ES-I3 (cell line): ENCODE measurements at regions not wholly inside any gene's neighbourhood (a gene's known extent, or its start where the extent isn't known, plus 50 kb on each side); places are given as distances from the start of the nearest gene placed in this dataset.
"Not testable (repeated sequence)": the region's sequence is repeated elsewhere in the genome, so short reads cannot be mapped to it uniquely, and the experiment has no call there.

Experiments
- H3K36me3 ChIP-seq: 2 replicates; pipeline ENCODE4 v1.6.1; 2013; ENCODE audit warnings: mild to moderate bottlenecking, low read length, control low read depth, moderate library complexity; ENCODE audit not compliant: insufficient read depth
- H3K4me1 ChIP-seq: 2 replicates; pipeline ENCODE4 v1.6.1; 2013; ENCODE audit warnings: mild to moderate bottlenecking, control low read depth, low read length; ENCODE audit not compliant: insufficient read depth
- H3K9ac ChIP-seq: 2 replicates; pipeline ENCODE4 v1.6.1; 2013; ENCODE audit warnings: low read depth, mild to moderate bottlenecking, low read length, moderate library complexity
- H3K9me3 ChIP-seq: 2 replicates; pipeline ENCODE4 v1.6.1; 2013; ENCODE audit warnings: mild to moderate bottlenecking, low read length, moderate library complexity; ENCODE audit not compliant: control insufficient read depth, insufficient read depth

DNA sequence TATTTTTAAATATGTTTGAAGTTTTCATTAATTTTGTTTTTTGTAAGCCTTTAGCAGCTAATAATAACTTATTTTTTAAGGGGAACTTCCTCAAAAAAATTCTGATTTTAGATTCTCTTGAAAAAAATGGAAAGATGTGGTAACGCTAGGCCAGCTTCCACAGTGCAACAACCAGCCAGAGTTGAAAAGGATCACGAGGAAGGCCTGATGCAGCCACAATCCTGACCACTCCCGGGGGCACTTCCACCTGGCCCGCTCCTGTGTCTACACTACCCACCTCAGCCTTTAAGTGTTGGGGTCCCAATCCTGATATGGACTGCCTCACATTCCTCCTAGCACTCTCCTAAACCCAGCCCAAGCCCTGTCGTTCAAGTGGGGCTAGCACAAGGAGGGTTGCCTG, 101.1 kb downstream of the TMEM17 start:
- Histone ChIP-seq H3K4me1 (peaks cover 4% of the 10 kb centered on the region; the same call in 1 of the 2 replicates), H3K9ac (no peak overlapping the region), H3K36me3 (no peaks in the 10 kb centered on the region), H3K9me3 (no peaks in the 10 kb centered on the region)

DNA sequence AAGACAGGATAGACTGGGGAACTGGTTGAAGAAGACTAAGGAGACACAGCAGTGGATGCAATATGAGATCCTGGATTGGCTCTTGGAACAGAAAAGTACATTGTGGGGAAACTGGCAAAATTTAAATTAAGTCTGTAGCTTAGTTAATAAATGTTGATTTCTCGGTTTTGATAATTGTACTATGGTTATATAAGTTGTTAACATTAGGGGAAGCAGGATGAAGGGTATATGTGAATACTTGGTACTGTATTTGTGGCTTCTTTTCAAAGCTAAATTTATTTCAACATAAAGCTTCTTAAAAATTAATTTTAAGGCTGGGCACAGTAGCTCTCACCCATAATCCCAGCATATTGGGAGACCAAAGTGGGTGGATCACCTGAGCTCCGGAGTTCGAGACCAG, 103.8 kb downstream of the TMEM17 start:
- Histone ChIP-seq H3K9ac (no peak overlapping the region), H3K36me3 (no peaks in the 10 kb centered on the region), H3K4me1 (peaks cover 4% of the 10 kb centered on the region; the same call in 1 of the 2 replicates), H3K9me3 (no peaks in the 10 kb centered on the region)

GRCh38 chr2:62398356-62398755, 107.6 kb downstream of the TMEM17 start:
- no peaks in the 10 kb centered on the region for H3K4me1 ChIP-seq

GRCh38 chr2:62396880-62397279, 109.1 kb downstream of the TMEM17 start:
- H3K9me3 ChIP-seq: no peaks in the 10 kb centered on the region
- no peaks in the 10 kb centered on the region for H3K4me1 ChIP-seq
- H3K36me3 ChIP-seq: no peaks in the 10 kb centered on the region
- H3K9ac ChIP-seq: no peak overlapping the region

More at GRCh38 chr2:62398356-62398755, 107.6 kb downstream of the TMEM17 start:
- Histone ChIP-seq H3K36me3 (no peaks in the 10 kb centered on the region), H3K9me3 (no peaks in the 10 kb centered on the region), H3K9ac (no peak overlapping the region)

GRCh38 chr2:62393293-62393692, 112.7 kb downstream of the TMEM17 start:
- H3K36me3 ChIP-seq: no peaks in the 10 kb centered on the region
- H3K9me3 ChIP-seq: no peaks in the 10 kb centered on the region
- no peak overlapping the region for H3K9ac ChIP-seq

DNA sequence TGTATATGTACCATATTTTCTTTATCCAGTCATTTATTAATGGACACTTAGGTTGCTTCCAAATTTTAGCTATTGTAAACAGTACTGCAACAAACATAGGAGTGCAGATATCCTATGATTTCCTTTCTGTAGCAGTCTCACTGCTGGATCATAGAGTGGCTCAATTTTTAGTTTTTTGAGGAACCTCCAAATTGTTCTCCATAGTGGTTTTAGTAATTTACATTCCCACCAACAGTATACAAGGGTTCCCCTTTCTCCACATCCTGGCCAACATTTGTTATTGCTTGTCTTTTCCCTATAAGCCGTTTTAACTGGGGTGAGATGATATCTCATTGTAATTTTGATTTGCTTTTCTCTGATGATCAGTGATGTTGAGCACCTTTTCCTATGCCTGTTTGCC, 114.3 kb downstream of the TMEM17 start:
- no peaks in the 10 kb centered on the region for H3K36me3 ChIP-seq
- H3K9ac ChIP-seq: no peak overlapping the region
- H3K4me1 ChIP-seq: no peaks in the 10 kb centered on the region
- no peaks in the 10 kb centered on the region; the same call in 1 of the 2 replicates for H3K9me3 ChIP-seq

More at GRCh38 chr2:62393293-62393692, 112.7 kb downstream of the TMEM17 start:
- H3K4me1 ChIP-seq: no peaks in the 10 kb centered on the region

- not testable (repeated sequence) for H3K4me1 ChIP-seq, H3K9me3 ChIP-seq, H3K9ac ChIP-seq
Observed at GRCh38 chr2:62386378-62386777, 119.6 kb downstream of the TMEM17 start.

GRCh38 chr2:62383846-62384245, 122.1 kb downstream of the TMEM17 start:
- Histone ChIP-seq H3K9ac (no peak overlapping the region), H3K4me1 (peaks cover 12% of the 10 kb centered on the region), H3K36me3 (no peaks in the 10 kb centered on the region), H3K9me3 (peaks cover 6% of the 10 kb centered on the region)

More at GRCh38 chr2:62386378-62386777, 119.6 kb downstream of the TMEM17 start:
- not testable (repeated sequence) for H3K36me3 ChIP-seq

DNA sequence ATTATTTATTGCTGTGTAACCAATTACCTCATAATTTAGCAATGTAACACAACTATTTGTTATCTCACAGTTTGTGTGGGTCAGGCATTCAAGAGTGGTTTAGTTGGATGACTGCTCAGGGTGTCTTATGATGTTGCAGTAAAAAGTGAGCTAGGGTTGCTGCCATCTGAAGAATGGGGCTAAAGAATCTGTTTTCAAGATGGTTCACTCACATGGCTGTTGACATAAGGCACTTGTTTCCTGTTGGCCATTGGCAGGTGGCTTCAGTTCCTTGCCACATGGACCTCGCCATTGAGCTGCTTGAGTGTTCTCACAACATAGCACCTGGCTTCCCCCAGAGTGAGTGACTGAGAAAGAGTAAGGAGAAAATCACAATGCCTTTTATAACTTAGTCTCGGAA, 123.2 kb downstream of the TMEM17 start:
- no peak overlapping the region for H3K9ac ChIP-seq

GRCh38 chr2:62382122-62382521, 123.9 kb downstream of the TMEM17 start:
- H3K9me3 ChIP-seq: peaks cover 6% of the 10 kb centered on the region; the same call in 1 of the 2 replicates
- no peak overlapping the region for H3K9ac ChIP-seq
- H3K4me1 ChIP-seq: peaks cover 12% of the 10 kb centered on the region
- no peaks in the 10 kb centered on the region for H3K36me3 ChIP-seq

More for the DNA sequence above, 123.2 kb downstream of the TMEM17 start:
- peaks cover 6% of the 10 kb centered on the region for H3K9me3 ChIP-seq
- H3K36me3 ChIP-seq: no peaks in the 10 kb centered on the region
- peaks cover 12% of the 10 kb centered on the region for H3K4me1 ChIP-seq

- H3K4me1 ChIP-seq: peaks cover 12% of the 10 kb centered on the region
- H3K9ac ChIP-seq: no peak overlapping the region
- peaks cover 7% of the 10 kb centered on the region; the same call in 1 of the 2 replicates for H3K9me3 ChIP-seq
- no peaks in the 10 kb centered on the region for H3K36me3 ChIP-seq
Observed at GRCh38 chr2:62381656-62382055, 124.3 kb downstream of the TMEM17 start.

DNA sequence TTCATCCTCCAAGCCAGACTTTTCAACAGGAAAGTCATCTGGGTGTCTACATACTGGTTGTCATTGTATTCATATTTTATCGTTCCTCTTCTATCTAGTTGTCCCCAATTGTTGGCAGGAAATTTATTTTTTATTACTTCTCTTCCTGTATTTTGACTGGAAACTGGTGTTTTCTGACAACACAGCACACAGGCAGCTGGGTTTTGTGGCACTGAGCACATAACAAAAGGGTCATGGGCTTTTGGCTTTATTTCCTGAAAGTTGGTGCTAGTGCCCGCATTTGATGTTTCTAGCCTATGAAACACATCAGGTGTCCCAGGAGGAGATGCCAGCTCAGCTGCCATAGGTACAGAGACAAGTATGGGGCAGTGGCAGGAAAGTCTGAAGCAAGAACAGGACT, 126.4 kb downstream of the TMEM17 start:
- Histone ChIP-seq H3K9ac (no peak overlapping the region), H3K36me3 (no peaks in the 10 kb centered on the region)

GRCh38 chr2:62375113-62375420, 130.9 kb downstream of the TMEM17 start:
- peaks cover 5% of the 10 kb centered on the region; the same call in 1 of the 2 replicates for H3K4me1 ChIP-seq
- peaks cover 26% of the 10 kb centered on the region; the same call in 1 of the 2 replicates for H3K9me3 ChIP-seq
- no peak overlapping the region for H3K9ac ChIP-seq
- H3K36me3 ChIP-seq: no peaks in the 10 kb centered on the region

More for the DNA sequence above, 126.4 kb downstream of the TMEM17 start:
- Histone ChIP-seq H3K9me3 (0 out of 2 replicates have a peak, but pooled peaks cover 2% of the 10 kb centered on the region), H3K4me1 (peaks cover 12% of the 10 kb centered on the region)

DNA sequence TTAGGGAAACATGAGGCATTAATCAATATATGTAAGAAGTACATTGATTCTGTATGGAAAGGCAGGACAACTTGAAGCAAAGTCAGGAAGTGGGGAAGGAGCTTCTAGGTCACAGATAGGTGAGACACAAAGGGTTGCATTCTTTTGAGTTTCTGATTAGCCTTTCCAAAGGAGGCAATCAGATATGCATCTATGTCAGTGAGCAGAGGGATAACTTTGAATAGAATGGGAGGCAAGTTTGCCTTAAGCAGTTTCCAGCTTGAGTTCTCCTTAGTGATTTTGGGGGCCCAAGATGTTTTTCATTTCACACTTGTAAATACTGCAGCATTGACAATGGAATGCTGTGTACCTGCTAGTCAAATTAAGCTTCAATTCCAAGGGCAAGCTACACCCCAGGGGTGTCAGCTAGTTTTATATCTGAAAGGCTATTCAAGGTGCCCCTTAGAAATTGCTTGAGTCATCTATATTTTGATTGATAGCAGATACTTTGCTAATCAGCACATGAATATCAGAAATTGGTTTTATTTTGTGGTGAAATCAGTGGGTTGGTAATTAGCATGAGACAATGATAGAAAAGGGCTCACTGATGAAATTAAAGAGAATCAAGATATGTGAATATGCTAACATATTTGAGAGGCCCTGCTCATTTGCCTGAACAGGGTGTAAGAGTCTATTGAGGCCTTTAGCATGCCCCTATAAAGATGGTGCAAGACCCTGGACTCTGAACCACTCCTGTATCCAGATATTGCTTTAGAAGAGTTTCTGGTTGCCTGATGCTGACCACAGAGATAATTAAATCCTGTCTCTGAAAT, 131.5 kb downstream of the TMEM17 start:
- Histone ChIP-seq H3K4me1 (peaks cover 5% of the 10 kb centered on the region; the same call in 1 of the 2 replicates), H3K36me3 (no peaks in the 10 kb centered on the region), H3K9me3 (peaks cover 26% of the 10 kb centered on the region; the same call in 1 of the 2 replicates), H3K9ac (no peak overlapping the region)

DNA sequence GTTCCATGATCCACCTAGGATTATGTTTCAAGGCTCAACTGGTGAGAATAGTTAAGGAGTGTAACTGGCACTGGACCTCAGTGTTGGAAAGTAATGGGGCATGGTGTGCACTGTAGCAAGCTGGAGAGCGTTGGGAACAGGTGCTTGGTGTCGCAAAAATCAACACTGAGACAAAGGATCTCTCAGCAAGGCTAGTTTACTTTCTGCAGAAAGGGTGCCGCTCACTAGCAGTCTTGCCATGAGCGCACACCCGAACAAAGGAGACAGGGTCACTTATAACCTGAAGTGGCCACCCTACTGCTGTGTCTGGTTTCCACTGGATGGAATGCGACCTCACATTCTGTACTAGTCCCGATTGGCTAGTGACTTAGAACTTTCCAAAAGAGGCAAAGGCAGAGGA, 133.2 kb downstream of the TMEM17 start:
- H3K36me3 ChIP-seq: no peaks in the 10 kb centered on the region
- peaks cover 29% of the 10 kb centered on the region; the same call in 1 of the 2 replicates for H3K9me3 ChIP-seq
- H3K4me1 ChIP-seq: no peaks in the 10 kb centered on the region
- H3K9ac ChIP-seq: no peak overlapping the region
